Keratinocyte (primary cell): ENCODE measurements at regions not wholly inside any gene's neighbourhood (a gene's known extent, or its start where the extent isn't known, plus 50 kb on each side); places are given as distances from the start of the nearest gene placed in this dataset.
A peak's percentile ranks its signal among the peaks of the same experiment; 100 is the strongest.

Source experiments
- DNase-seq: peaks from one replicate; pipeline ENCODE4 v3.0.0-alpha.2; 2011; ENCODE audit warnings: low read depth, missing footprints, low spot score
- FAIRE-seq: peaks from 2 replicates; lab custom pipeline; 2011; peaks lifted over from hg19 to GRCh38; lab: Jason Lieb, UNC
- H2AFZ ChIP-seq: 2 replicates; pipeline ENCODE4 v1.6.0; 2012; ENCODE audit warnings: low read length, control low read depth, inconsistent platforms; ENCODE audit not compliant: control insufficient read depth
- H3K27ac ChIP-seq: 2 replicates; pipeline ENCODE4 v1.5.1; 2011; ENCODE audit warnings: low read length; ENCODE audit not compliant: control insufficient read depth, insufficient read depth
- H3K27me3 ChIP-seq: 3 replicates; pipeline ENCODE4 v1.6.0; 2011; ENCODE audit warnings: low read length; ENCODE audit not compliant: control insufficient read depth, insufficient read depth; ENCODE audit errors: extremely low read depth
- H3K36me3 ChIP-seq, 2 experiments: 2 replicates in 1 of 2; 3 replicates in 1 of 2; pipeline ENCODE4 v1.5.1; 2011; ENCODE audit warnings: low read length in 2 of 2, mild to moderate bottlenecking in 1 of 2; ENCODE audit not compliant: control insufficient read depth in 2 of 2, insufficient read depth in 2 of 2; ENCODE audit errors: extremely low read depth in 1 of 2
- H3K4me1 ChIP-seq: 3 replicates; pipeline ENCODE4 v1.5.1; 2011; ENCODE audit warnings: low read length; ENCODE audit not compliant: control insufficient read depth, insufficient read depth; ENCODE audit errors: extremely low read depth
- H3K4me2 ChIP-seq: 3 replicates; pipeline ENCODE4 v1.6.0; 2011; ENCODE audit warnings: low read depth, low read length; ENCODE audit not compliant: control insufficient read depth, insufficient read depth; ENCODE audit errors: extremely low read depth
- H3K4me3 ChIP-seq, 3 experiments: fragments of 200-600 bp in 1 of 3; sonication (generic) in 1 of 3; 2 replicates in 2 of 3; 3 replicates in 1 of 3; pipeline ENCODE4 v1.5.1; 2011 to 2016; ENCODE audit warnings: low read length in 3 of 3, mild to moderate bottlenecking in 3 of 3, control low read depth in 2 of 3, inconsistent platforms in 1 of 3, low read depth in 1 of 3, mixed read lengths in 1 of 3, mixed run types in 1 of 3, moderate library complexity in 1 of 3; ENCODE audit not compliant: control insufficient read depth in 2 of 3, insufficient read depth in 2 of 3; ENCODE audit errors: extremely low read depth in 1 of 3
- H3K79me2 ChIP-seq: 2 replicates; pipeline ENCODE4 v1.6.0; 2012; ENCODE audit warnings: low read length; ENCODE audit not compliant: control insufficient read depth, insufficient read depth
- H3K9ac ChIP-seq: 3 replicates; pipeline ENCODE4 v1.6.0; 2011; ENCODE audit warnings: low read length; ENCODE audit not compliant: control insufficient read depth, insufficient read depth; ENCODE audit errors: extremely low read depth
- H3K9me1 ChIP-seq: 3 replicates; pipeline ENCODE4 v1.6.0; 2011; ENCODE audit warnings: low read length; ENCODE audit not compliant: control insufficient read depth, insufficient read depth; ENCODE audit errors: extremely low read depth
- H3K9me3 ChIP-seq: 2 replicates; pipeline ENCODE4 v1.5.1; 2012; ENCODE audit warnings: low read depth, low read length; ENCODE audit not compliant: control insufficient read depth
- H4K20me1 ChIP-seq: 3 replicates; pipeline ENCODE4 v1.6.0; 2011; ENCODE audit warnings: low read length; ENCODE audit not compliant: control insufficient read depth, insufficient read depth; ENCODE audit errors: extremely low read depth
- CTCF ChIP-seq, 3 experiments: IDR thresholded peaks in 1 of 3; conservative IDR thresholded peaks in 1 of 3; optimal IDR thresholded peaks in 1 of 3; 2 replicates in 2 of 3; 3 replicates in 1 of 3; pipeline versions ENCODE3 to v1.5.1; 2011; ENCODE audit warnings: low read length in 3 of 3, mild to moderate bottlenecking in 3 of 3, moderate library complexity in 2 of 3, control low read depth in 1 of 3, inconsistent platforms in 1 of 3; ENCODE audit not compliant: insufficient read depth in 2 of 3; ENCODE audit errors: extremely low read depth in 1 of 3
- EZH2 ChIP-seq: IDR thresholded peaks from one replicate; pipeline ENCODE4 v1.6.1; 2012; ENCODE audit warnings: inconsistent platforms, mild to moderate bottlenecking, low read length, moderate library complexity
- dilution Hi-C: fragments of 300-500 bp; cut with MboI; formaldehyde crosslinking; loops from one replicate; pipeline ENCODE4 v1.7.0; 2020; ENCODE audit warnings: low sequenced_read_pairs; ENCODE audit not compliant: extremely low pct_ligation_motif_present

GRCh38 chr5:142404046-142404477 is 79.2 kb upstream of the SPRY4 start:
- Histone ChIP-seq H3K9me3 (no peaks in the 10 kb centered on the region), H3K9ac (no peak overlapping the region), H3K36me3 (no peaks in the 10 kb centered on the region), H3K4me1 (peaks cover 18% of the 10 kb centered on the region), H2AFZ (peak overlapping the region; percentile 54), H3K79me2 (no peaks in the 10 kb centered on the region), H3K4me3 (peak overlapping the region in 1 of 3 experiments; percentile 15), H3K4me2 (peak overlapping the region; percentile 59), H3K27ac (no peak overlapping the region), H3K9me1 (no peaks in the 10 kb centered on the region), H4K20me1 (no peaks in the 10 kb centered on the region), H3K27me3 (no peaks in the 10 kb centered on the region)
- no peak for FAIRE-seq
- no peak for DNase-seq
- dilution Hi-C loops: no loop called here
- TF ChIP-seq EZH2: no peak
- no peak for TF ChIP-seq CTCF (optimal IDR thresholded peaks at IDR 0.05 in 1 of 3, IDR thresholded peaks at IDR 0.05 in 1 of 3, conservative IDR thresholded peaks at IDR 0.05 in 1 of 3; ENCODE audit: extremely low read depth in 1 of 3, insufficient read depth in 2 of 3, low read length in 3 of 3)

GRCh38 chr5:142403583-142403982 is 78.8 kb upstream of the SPRY4 start:
- H3K4me1 ChIP-seq: peaks cover 18% of the 10 kb centered on the region
- H3K27me3 ChIP-seq: no peaks in the 10 kb centered on the region
- peak overlapping the region in 1 of 3 experiments; percentile 15 for H3K4me3 ChIP-seq
- no peak overlapping the region for H3K9ac ChIP-seq
- DNase-seq (no peak), FAIRE-seq (peak; percentile 83)
- H3K4me2 ChIP-seq: peak overlapping the region; percentile 59
- peak overlapping the region; percentile 54 for H2AFZ ChIP-seq
- no peak overlapping the region for H3K27ac ChIP-seq
- H3K36me3 ChIP-seq: no peaks in the 10 kb centered on the region
- no peak for TF ChIP-seq EZH2
- no peak for TF ChIP-seq CTCF (optimal IDR thresholded peaks at IDR 0.05 in 1 of 3, IDR thresholded peaks at IDR 0.05 in 1 of 3, conservative IDR thresholded peaks at IDR 0.05 in 1 of 3; ENCODE audit: extremely low read depth in 1 of 3, insufficient read depth in 2 of 3, low read length in 3 of 3)
- H3K9me3 ChIP-seq: no peaks in the 10 kb centered on the region
- H3K79me2 ChIP-seq: no peaks in the 10 kb centered on the region
- dilution Hi-C loops: no loop called here
- H3K9me1 ChIP-seq: no peaks in the 10 kb centered on the region
- H4K20me1 ChIP-seq: no peaks in the 10 kb centered on the region
